PC-9 (cell line): ENCODE measurements at regions not wholly inside any gene's neighbourhood (a gene's known extent, or its start where the extent isn't known, plus 50 kb on each side); places are given as distances from the start of the nearest gene placed in this dataset.

ENCODE experiments used
- BruUV-seq: library from RNA; stranded (reverse); fragments of 400-500 nt; replicated peaks from 2 replicates; lab custom pipeline; 2021; lab: Mats Ljungman, UMichigan
- CTCF ChIA-PET: fragments of 300-600 bp; sonication (Branson Sonifier 250); formaldehyde crosslinking; loops from one replicate; lab custom pipeline; 2022; ENCODE audit warnings: antibody characterized with exemption; lab: Charles Lee
- POLR2A ChIA-PET: fragments of 300-600 bp; sonication (Branson Sonifier 250); formaldehyde crosslinking; loops from one replicate; lab custom pipeline; 2022; ENCODE audit warnings: antibody characterized with exemption; ENCODE audit not compliant: unreplicated experiment; lab: Charles Lee
- DNase-seq, 2 experiments: peaks; one replicate each; pipeline versions ENCODE4 v3.0.0 to v3.0.0-alpha.2; 2015 to 2022; ENCODE audit warnings: mixed read lengths in 1 of 2
- H2AFZ ChIP-seq: fragments of 200-600 bp; sonication (generic); 2 replicates; pipeline ENCODE4 v1.8.1; 2017; ENCODE audit warnings: antibody characterized with exemption
- H3F3A ChIP-seq: fragments of 200-600 bp; sonication (generic); 2 replicates; pipeline ENCODE4 v1.8.1; 2017; ENCODE audit warnings: antibody characterized with exemption, mild to moderate bottlenecking, low read depth; ENCODE audit not compliant: insufficient read depth
- H3K27ac ChIP-seq: fragments of 200-600 bp; sonication (generic); 2 replicates; pipeline ENCODE4 v1.6.1; 2016; ENCODE audit warnings: mixed run types
- H3K27me3 ChIP-seq: fragments of 200-600 bp; sonication (generic); 2 replicates; pipeline ENCODE4 v1.6.1; 2016; ENCODE audit warnings: low read depth, mixed run types; ENCODE audit not compliant: insufficient read depth
- H3K36me3 ChIP-seq: fragments of 200-600 bp; sonication (generic); 2 replicates; pipeline ENCODE4 v1.6.1; 2016; ENCODE audit warnings: low read depth, mixed run types
- H3K4me1 ChIP-seq: fragments of 200-600 bp; sonication (generic); replicated peaks from 2 replicates; pipeline ENCODE4 v1.6.1; 2016; ENCODE audit warnings: mixed run types; ENCODE audit not compliant: insufficient read depth
- H3K4me2 ChIP-seq: fragments of 200-600 bp; sonication (generic); 2 replicates; pipeline ENCODE4 v1.6.1; 2017; ENCODE audit warnings: mixed run types
- H3K4me3 ChIP-seq: fragments of 200-600 bp; sonication (generic); 2 replicates; pipeline ENCODE4 v1.6.1; 2016; ENCODE audit warnings: mixed run types
- H3K79me2 ChIP-seq: fragments of 200-600 bp; sonication (generic); 2 replicates; pipeline ENCODE4 v1.6.1; 2017; ENCODE audit warnings: low read depth, mixed run types
- H3K9me2 ChIP-seq: fragments of 200-600 bp; sonication (generic); 2 replicates; pipeline ENCODE4 v1.8.1; 2017; ENCODE audit warnings: mild to moderate bottlenecking; ENCODE audit not compliant: insufficient read depth
- H3K9me3 ChIP-seq: fragments of 200-600 bp; sonication (generic); 2 replicates; pipeline ENCODE4 v1.8.1; 2016; ENCODE audit warnings: low read depth; ENCODE audit not compliant: insufficient read depth
- H4K20me1 ChIP-seq: fragments of 200-600 bp; sonication (generic); 2 replicates; pipeline ENCODE4 v1.8.1; 2017; ENCODE audit not compliant: insufficient read depth
- EZH2 ChIP-seq: fragments of 200-600 bp; sonication (generic); IDR thresholded peaks from 2 replicates; pipeline ENCODE4 v1.8.0; 2017; ENCODE audit warnings: antibody characterized with exemption, low read depth
- intact Hi-C: fragments of 100-400 bp; cut with micrococcal nuclease; formaldehyde crosslinking; loops from one replicate; pipeline ENCODE4 v1.10.0; 2022; ENCODE audit not compliant: unreplicated experiment
- TF ChIP-seq, protein P1 (sequence below): fragments of 200-600 bp; sonication (generic); conservative IDR thresholded peaks from 2 replicates; pipeline ENCODE4 v1.6.1; 2017; ENCODE audit warnings: mixed run types, antibody characterized with exemption, mild to moderate bottlenecking, moderate library complexity

DNA sequence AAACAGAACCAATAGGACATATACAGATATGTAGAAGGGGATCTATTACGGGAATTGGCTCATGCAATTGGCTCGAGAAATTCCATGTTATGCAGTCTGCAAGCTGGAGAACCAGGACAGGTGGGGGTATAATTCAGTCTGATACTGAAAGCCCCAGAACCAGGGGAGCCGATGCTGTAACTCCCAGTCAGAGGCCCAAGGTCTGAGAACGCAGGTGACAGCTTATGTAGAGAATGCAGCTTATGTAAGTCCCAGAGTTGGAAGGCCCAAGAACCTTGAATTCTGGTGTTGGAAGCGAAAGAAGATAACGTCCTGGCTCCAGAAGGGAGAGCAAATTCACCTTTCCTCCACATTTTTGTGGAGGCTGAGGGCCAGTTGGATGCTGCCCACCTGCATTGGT, 62.7 kb downstream of the CCNL1 start:
- no peak for TF ChIP-seq EZH2
- TF ChIP-seq, protein P1, sequence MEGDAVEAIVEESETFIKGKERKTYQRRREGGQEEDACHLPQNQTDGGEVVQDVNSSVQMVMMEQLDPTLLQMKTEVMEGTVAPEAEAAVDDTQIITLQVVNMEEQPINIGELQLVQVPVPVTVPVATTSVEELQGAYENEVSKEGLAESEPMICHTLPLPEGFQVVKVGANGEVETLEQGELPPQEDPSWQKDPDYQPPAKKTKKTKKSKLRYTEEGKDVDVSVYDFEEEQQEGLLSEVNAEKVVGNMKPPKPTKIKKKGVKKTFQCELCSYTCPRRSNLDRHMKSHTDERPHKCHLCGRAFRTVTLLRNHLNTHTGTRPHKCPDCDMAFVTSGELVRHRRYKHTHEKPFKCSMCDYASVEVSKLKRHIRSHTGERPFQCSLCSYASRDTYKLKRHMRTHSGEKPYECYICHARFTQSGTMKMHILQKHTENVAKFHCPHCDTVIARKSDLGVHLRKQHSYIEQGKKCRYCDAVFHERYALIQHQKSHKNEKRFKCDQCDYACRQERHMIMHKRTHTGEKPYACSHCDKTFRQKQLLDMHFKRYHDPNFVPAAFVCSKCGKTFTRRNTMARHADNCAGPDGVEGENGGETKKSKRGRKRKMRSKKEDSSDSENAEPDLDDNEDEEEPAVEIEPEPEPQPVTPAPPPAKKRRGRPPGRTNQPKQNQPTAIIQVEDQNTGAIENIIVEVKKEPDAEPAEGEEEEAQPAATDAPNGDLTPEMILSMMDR = no peak
- no peak overlapping the region for H3K27ac ChIP-seq
- no peaks in the 10 kb centered on the region for H3K9me3 ChIP-seq
- H4K20me1 ChIP-seq = no peaks in the 10 kb centered on the region
- H3K27me3 ChIP-seq = no peaks in the 10 kb centered on the region
- ChIA-PET POLR2A (interaction anchor here (0.6 kb wide), 1 partner anchor 270 kb away, joined by 6 read pairs; no protein-coding TSS in a partner anchor), CTCF (no interaction called here)
- no peak overlapping the region for H2AFZ ChIP-seq
- H3K9me2 ChIP-seq = no peaks in the 10 kb centered on the region
- BruUV-seq = no TSS peak
- H3K36me3 ChIP-seq = no peaks in the 10 kb centered on the region
- no peaks in the 10 kb centered on the region for H3K79me2 ChIP-seq
- peaks cover 11% of the 10 kb centered on the region; the same call in 1 of the 2 replicates for H3K4me1 ChIP-seq
- intact Hi-C loops = no loop called here
- DNase-seq = no peak
- H3F3A ChIP-seq = peaks cover 5% of the 10 kb centered on the region; the same call in 1 of the 2 replicates
- no peak overlapping the region for H3K4me2 ChIP-seq
- no peak overlapping the region for H3K4me3 ChIP-seq

DNA sequence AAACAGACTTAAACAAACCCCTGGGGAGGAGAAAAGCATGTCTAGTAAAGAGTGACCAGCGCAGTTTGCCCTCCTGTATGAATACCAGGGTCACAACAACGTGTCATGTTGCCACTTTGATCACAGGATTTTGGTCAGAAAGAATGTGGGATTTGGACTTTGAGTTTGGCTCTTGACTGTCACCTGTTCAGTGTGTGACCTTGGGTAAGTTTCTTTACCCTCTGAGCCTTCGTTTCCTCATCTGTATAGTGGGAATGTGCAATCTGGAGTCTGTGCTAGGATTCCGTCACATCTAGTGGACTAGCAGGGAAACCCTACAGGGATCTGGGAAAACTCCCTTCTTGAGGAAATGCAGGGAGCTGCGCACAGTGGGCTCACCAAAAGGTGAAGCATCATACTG, 63.6 kb downstream of the CCNL1 start:
- Histone ChIP-seq H3K27me3 (no peaks in the 10 kb centered on the region), H3F3A (peaks cover 5% of the 10 kb centered on the region; the same call in 1 of the 2 replicates), H3K4me3 (no peak overlapping the region), H2AFZ (no peak overlapping the region), H3K9me3 (no peaks in the 10 kb centered on the region), H3K36me3 (no peaks in the 10 kb centered on the region), H3K27ac (no peak overlapping the region), H3K9me2 (no peaks in the 10 kb centered on the region), H4K20me1 (no peaks in the 10 kb centered on the region), H3K79me2 (no peaks in the 10 kb centered on the region), H3K4me2 (no peak overlapping the region), H3K4me1 (peaks cover 11% of the 10 kb centered on the region; the same call in 1 of the 2 replicates)
- no TSS peak for BruUV-seq
- DNase-seq = no peak
- POLR2A ChIA-PET = no interaction called here
- no peak for TF ChIP-seq EZH2
- TF ChIP-seq, protein P1 = no peak
- CTCF ChIA-PET = no interaction called here
- intact Hi-C loops = no loop called here
